HepG2 (cell line): ENCODE measurements at regions not wholly inside any gene's neighbourhood (a gene's known extent, or its start where the extent isn't known, plus 50 kb on each side); places are given as distances from the start of the nearest gene placed in this dataset.
A peak's percentile ranks its signal among the peaks of the same experiment; 100 is the strongest.

ENCODE experiments used
- GATAD2A ChIP-seq: IDR thresholded peaks from 2 replicates; pipeline ENCODE4 v1.6.1; 2016
- HIVEP1 ChIP-seq: sonication (generic); formaldehyde crosslinking; IDR thresholded peaks from 2 replicates; pipeline ENCODE4 v1.4.0; 2020; ENCODE audit warnings: mild to moderate bottlenecking, missing genetic modification reagents
- HOXA3 ChIP-seq: sonication (generic); formaldehyde crosslinking; IDR thresholded peaks from 2 replicates; pipeline ENCODE4 v1.5.0; 2020; ENCODE audit warnings: missing genetic modification reagents
- KLF13 ChIP-seq: sonication (generic); formaldehyde crosslinking; IDR thresholded peaks from 2 replicates; pipeline ENCODE4 v1.4.0; 2020; ENCODE audit warnings: mild to moderate bottlenecking, missing genetic modification reagents
- MNT ChIP-seq: fragments of 450-650 bp; IDR thresholded peaks from 2 replicates; pipeline ENCODE4 v1.6.1; 2016
- NFRKB ChIP-seq: fragments of 450-650 bp; IDR thresholded peaks from 2 replicates; pipeline ENCODE4 v1.6.1; 2017
- NPAS2 ChIP-seq: sonication (generic); formaldehyde crosslinking; IDR thresholded peaks from 2 replicates; pipeline ENCODE4 v1.8.0; 2022; ENCODE audit warnings: mild to moderate bottlenecking, missing genetic modification reagents, borderline replicate concordance
- RXRB ChIP-seq: IDR thresholded peaks from 2 replicates; pipeline ENCODE4 v1.6.1; 2016; ENCODE audit warnings: borderline replicate concordance, missing genetic modification reagents, missing compliant biosample characterization
- SNAPC2 ChIP-seq: sonication (generic); formaldehyde crosslinking; IDR thresholded peaks from 2 replicates; pipeline ENCODE4 v1.8.1; 2022; ENCODE audit warnings: mild to moderate bottlenecking, missing genetic modification reagents
- SSRP1 ChIP-seq: IDR thresholded peaks from 2 replicates; pipeline ENCODE4 v1.6.1; 2016; ENCODE audit warnings: control low read depth
- ZBTB25 ChIP-seq: IDR thresholded peaks from 2 replicates; pipeline ENCODE4 v1.6.1; 2018; ENCODE audit warnings: missing genetic modification reagents
- ZBTB7B ChIP-seq: sonication (generic); formaldehyde crosslinking; IDR thresholded peaks from 2 replicates; pipeline ENCODE4 v1.4.0; 2020; ENCODE audit warnings: missing genetic modification reagents
- ZNF251 ChIP-seq: sonication (generic); formaldehyde crosslinking; IDR thresholded peaks from 2 replicates; pipeline ENCODE4 v1.9.0; 2021; ENCODE audit warnings: mild to moderate bottlenecking, missing genetic modification reagents
- ZNF331 ChIP-seq: sonication (generic); formaldehyde crosslinking; IDR thresholded peaks from 2 replicates; pipeline ENCODE4 v1.4.0; 2020; ENCODE audit warnings: missing genetic modification reagents
- ZNF564 ChIP-seq: sonication (generic); formaldehyde crosslinking; IDR thresholded peaks from 2 replicates; pipeline ENCODE4 v1.8.1; 2023; ENCODE audit warnings: mild to moderate bottlenecking, missing genetic modification reagents
- ZNF605 ChIP-seq: sonication (generic); formaldehyde crosslinking; IDR thresholded peaks from 2 replicates; pipeline ENCODE4 v1.8.0; 2022; ENCODE audit warnings: mild to moderate bottlenecking, missing genetic modification reagents
- ZNF616 ChIP-seq: sonication (generic); formaldehyde crosslinking; IDR thresholded peaks from 2 replicates; pipeline ENCODE4 v1.5.0; 2020; ENCODE audit warnings: low read depth, mild to moderate bottlenecking, missing genetic modification reagents
- ZNF674 ChIP-seq: sonication (generic); formaldehyde crosslinking; IDR thresholded peaks from 2 replicates; pipeline ENCODE4 v1.5.0; 2020; ENCODE audit warnings: low read depth, mild to moderate bottlenecking, missing genetic modification reagents
- ZNF768 ChIP-seq: sonication (generic); formaldehyde crosslinking; IDR thresholded peaks from 2 replicates; pipeline ENCODE4 v1.4.0; 2020; ENCODE audit warnings: missing genetic modification reagents
- TF ChIP-seq, protein P1 (sequence below): sonication (generic); formaldehyde crosslinking; IDR thresholded peaks from 2 replicates; pipeline ENCODE4 v1.8.0; 2022; ENCODE audit warnings: missing genetic modification reagents, mild to moderate bottlenecking, inconsistent platforms, borderline replicate concordance
- TF ChIP-seq, protein P2 (sequence below): IDR thresholded peaks from 2 replicates; pipeline ENCODE4 v1.6.1; 2012; ENCODE audit warnings: low read length, improper control_type of control experiment
- TF ChIP-seq, protein P3 (sequence below): sonication (generic); formaldehyde crosslinking; IDR thresholded peaks from 2 replicates; pipeline ENCODE4 v1.4.0; 2020; ENCODE audit warnings: mild to moderate bottlenecking, missing genetic modification reagents
- TF ChIP-seq, protein P4 (sequence below): sonication (generic); formaldehyde crosslinking; IDR thresholded peaks from 2 replicates; pipeline ENCODE4 v1.5.0; 2020; ENCODE audit warnings: missing genetic modification reagents

DNA sequence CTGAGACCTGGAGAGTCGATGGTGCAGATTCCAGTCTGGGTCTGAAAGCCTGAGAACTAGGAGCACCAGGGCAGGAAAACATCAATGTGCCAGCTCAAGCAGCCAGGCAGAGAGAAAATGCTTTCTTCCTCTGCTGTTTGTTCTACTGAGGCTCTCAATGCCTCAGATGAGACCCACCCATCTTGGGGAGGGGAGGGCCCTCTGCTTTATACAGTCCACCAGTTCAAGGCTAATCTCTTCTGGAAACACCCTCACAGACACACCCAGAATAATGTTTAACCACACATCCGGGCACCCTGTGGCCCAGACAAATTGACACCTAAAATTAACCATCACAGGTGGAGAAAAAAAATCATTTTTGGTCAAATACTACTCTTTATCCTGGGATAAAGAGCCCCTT lies 89.3 kb upstream of the SLC22A23 start (continued):
- TF ChIP-seq, protein P1, sequence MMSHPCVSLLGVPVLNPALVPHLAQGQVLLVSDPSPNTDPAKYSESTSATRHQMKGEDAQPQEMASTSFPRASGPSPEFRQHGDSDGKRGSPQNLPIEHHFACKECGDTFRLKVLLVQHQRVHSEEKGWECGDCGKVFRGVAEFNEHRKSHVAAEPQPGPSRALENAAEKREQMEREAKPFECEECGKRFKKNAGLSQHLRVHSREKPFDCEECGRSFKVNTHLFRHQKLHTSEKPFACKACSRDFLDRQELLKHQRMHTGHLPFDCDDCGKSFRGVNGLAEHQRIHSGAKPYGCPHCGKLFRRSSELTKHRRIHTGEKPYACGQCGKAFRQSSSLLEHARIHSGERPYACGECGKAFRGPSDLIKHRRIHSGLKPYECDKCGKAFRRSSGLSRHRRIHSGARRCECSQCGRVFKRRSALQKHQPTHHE (CRISPR knock-in tag): no peak
- no peak for TF ChIP-seq ZNF251 (CRISPR knock-in tag)
- TF ChIP-seq HOXA3: no peak
- no peak for TF ChIP-seq SNAPC2
- TF ChIP-seq GATAD2A (CRISPR knock-in tag): peak; percentile 39; the same call in 1 of the 2 replicates
- TF ChIP-seq, protein P2, sequence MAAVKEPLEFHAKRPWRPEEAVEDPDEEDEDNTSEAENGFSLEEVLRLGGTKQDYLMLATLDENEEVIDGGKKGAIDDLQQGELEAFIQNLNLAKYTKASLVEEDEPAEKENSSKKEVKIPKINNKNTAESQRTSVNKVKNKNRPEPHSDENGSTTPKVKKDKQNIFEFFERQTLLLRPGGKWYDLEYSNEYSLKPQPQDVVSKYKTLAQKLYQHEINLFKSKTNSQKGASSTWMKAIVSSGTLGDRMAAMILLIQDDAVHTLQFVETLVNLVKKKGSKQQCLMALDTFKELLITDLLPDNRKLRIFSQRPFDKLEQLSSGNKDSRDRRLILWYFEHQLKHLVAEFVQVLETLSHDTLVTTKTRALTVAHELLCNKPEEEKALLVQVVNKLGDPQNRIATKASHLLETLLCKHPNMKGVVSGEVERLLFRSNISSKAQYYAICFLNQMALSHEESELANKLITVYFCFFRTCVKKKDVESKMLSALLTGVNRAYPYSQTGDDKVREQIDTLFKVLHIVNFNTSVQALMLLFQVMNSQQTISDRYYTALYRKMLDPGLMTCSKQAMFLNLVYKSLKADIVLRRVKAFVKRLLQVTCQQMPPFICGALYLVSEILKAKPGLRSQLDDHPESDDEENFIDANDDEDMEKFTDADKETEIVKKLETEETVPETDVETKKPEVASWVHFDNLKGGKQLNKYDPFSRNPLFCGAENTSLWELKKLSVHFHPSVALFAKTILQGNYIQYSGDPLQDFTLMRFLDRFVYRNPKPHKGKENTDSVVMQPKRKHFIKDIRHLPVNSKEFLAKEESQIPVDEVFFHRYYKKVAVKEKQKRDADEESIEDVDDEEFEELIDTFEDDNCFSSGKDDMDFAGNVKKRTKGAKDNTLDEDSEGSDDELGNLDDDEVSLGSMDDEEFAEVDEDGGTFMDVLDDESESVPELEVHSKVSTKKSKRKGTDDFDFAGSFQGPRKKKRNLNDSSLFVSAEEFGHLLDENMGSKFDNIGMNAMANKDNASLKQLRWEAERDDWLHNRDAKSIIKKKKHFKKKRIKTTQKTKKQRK: no peak
- TF ChIP-seq ZNF331: 0 out of 2 replicates have a peak, but pooled peaks have one; percentile 23
- no peak for TF ChIP-seq KLF13
- no peak for TF ChIP-seq ZNF564 (CRISPR knock-in tag)
- TF ChIP-seq SSRP1 (CRISPR knock-in tag): no peak
- TF ChIP-seq ZNF674: no peak
- TF ChIP-seq, protein P3, sequence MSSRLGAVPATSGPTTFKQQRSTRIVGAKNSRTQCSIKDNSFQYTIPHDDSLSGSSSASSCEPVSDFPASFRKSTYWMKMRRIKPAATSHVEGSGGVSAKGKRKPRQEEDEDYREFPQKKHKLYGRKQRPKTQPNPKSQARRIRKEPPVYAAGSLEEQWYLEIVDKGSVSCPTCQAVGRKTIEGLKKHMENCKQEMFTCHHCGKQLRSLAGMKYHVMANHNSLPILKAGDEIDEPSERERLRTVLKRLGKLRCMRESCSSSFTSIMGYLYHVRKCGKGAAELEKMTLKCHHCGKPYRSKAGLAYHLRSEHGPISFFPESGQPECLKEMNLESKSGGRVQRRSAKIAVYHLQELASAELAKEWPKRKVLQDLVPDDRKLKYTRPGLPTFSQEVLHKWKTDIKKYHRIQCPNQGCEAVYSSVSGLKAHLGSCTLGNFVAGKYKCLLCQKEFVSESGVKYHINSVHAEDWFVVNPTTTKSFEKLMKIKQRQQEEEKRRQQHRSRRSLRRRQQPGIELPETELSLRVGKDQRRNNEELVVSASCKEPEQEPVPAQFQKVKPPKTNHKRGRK (CRISPR knock-in tag): no peak
- TF ChIP-seq ZNF768: no peak
- TF ChIP-seq NFRKB: no peak
- no peak for TF ChIP-seq ZNF605
- no peak for TF ChIP-seq ZBTB25 (CRISPR knock-in tag)
- no peak for TF ChIP-seq MNT
- TF ChIP-seq HIVEP1 (CRISPR knock-in tag): no peak
- 0 out of 2 replicates have a peak, but pooled peaks have one; percentile 40 for TF ChIP-seq ZBTB7B (CRISPR knock-in tag)
- TF ChIP-seq, protein P4, sequence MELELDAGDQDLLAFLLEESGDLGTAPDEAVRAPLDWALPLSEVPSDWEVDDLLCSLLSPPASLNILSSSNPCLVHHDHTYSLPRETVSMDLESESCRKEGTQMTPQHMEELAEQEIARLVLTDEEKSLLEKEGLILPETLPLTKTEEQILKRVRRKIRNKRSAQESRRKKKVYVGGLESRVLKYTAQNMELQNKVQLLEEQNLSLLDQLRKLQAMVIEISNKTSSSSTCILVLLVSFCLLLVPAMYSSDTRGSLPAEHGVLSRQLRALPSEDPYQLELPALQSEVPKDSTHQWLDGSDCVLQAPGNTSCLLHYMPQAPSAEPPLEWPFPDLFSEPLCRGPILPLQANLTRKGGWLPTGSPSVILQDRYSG (CRISPR knock-in tag): no peak
- no peak for TF ChIP-seq NPAS2 (CRISPR knock-in tag)
- no peak for TF ChIP-seq ZNF616 (CRISPR knock-in tag)
- peak; percentile 14; the same call in 1 of the 2 replicates for TF ChIP-seq RXRB (CRISPR knock-in tag)
